ENCODE measurements at regions not wholly inside any gene's neighbourhood (a gene's known extent, or its start where the extent isn't known, plus 50 kb on each side); places are given as distances from the start of the nearest gene placed in this dataset.
"Not testable (repeated sequence)": the region's sequence is repeated elsewhere in the genome, so short reads cannot be mapped to it uniquely, and the experiment has no call there.

- no peak for DNase-seq
Measured at GRCh38 chr5:166898166-166898565, 1393.3 kb upstream of the WWC1 start.

GRCh38 chr5:166899343-166899742, 1392.1 kb upstream of the WWC1 start:
- no peak for DNase-seq

- DNase-seq = no peak
Measured at GRCh38 chr5:166904571-166904970, 1386.9 kb upstream of the WWC1 start.

- no peak for DNase-seq
Measured at GRCh38 chr5:166906991-166907713, 1384.3 kb upstream of the WWC1 start.

- no peak for DNase-seq
Measured at GRCh38 chr5:166909040-166909439, 1382.4 kb upstream of the WWC1 start.

GRCh38 chr5:166909926-166910325, 1381.5 kb upstream of the WWC1 start:
- DNase-seq = no peak

GRCh38 chr5:166910995-166911394, 1380.5 kb upstream of the WWC1 start:
- no peak for DNase-seq

GRCh38 chr5:166916021-166916420, 1375.4 kb upstream of the WWC1 start:
- DNase-seq = no peak

GRCh38 chr5:166926138-166926537, 1365.3 kb upstream of the WWC1 start:
- DNase-seq = no peak

GRCh38 chr5:166926806-166927475, 1364.5 kb upstream of the WWC1 start:
- not testable (repeated sequence) for DNase-seq

- no peak for DNase-seq
Measured at GRCh38 chr5:166936351-166936750, 1355.1 kb upstream of the WWC1 start.

- no peak for DNase-seq
Measured at GRCh38 chr5:166938071-166938470, 1353.4 kb upstream of the WWC1 start.

- no peak for DNase-seq
Measured at GRCh38 chr5:166942948-166943347, 1348.5 kb upstream of the WWC1 start.

GRCh38 chr5:166947045-166947444, 1344.4 kb upstream of the WWC1 start:
- no peak for DNase-seq

GRCh38 chr5:166948679-166949078, 1342.8 kb upstream of the WWC1 start:
- DNase-seq = no peak

- DNase-seq = no peak
Measured at GRCh38 chr5:166952048-166952447, 1339.4 kb upstream of the WWC1 start.

- no peak for DNase-seq
Measured at GRCh38 chr5:166957782-166958181, 1333.7 kb upstream of the WWC1 start.

GRCh38 chr5:166959766-166960165, 1331.7 kb upstream of the WWC1 start:
- DNase-seq = no peak

- no peak for DNase-seq
Measured at GRCh38 chr5:166961028-166961427, 1330.4 kb upstream of the WWC1 start.

GRCh38 chr5:166961913-166962312, 1329.5 kb upstream of the WWC1 start:
- DNase-seq = no peak

- no peak for DNase-seq
Measured at GRCh38 chr5:166962461-166962860, 1329.0 kb upstream of the WWC1 start.

- DNase-seq = no peak
Measured at GRCh38 chr5:166963596-166963995, 1327.8 kb upstream of the WWC1 start.

- no peak for DNase-seq
Measured at GRCh38 chr5:166977911-166978422, 1313.5 kb upstream of the WWC1 start.

- DNase-seq = no peak
Measured at GRCh38 chr5:166979307-166979895, 1312.0 kb upstream of the WWC1 start.
